Right lobe of liver (tissue), 6 donors: ENCODE measurements at regions not wholly inside any gene's neighbourhood (a gene's known extent, or its start where the extent isn't known, plus 50 kb on each side); places are given as distances from the start of the nearest gene placed in this dataset.
"Not testable (repeated sequence)": the region's sequence is repeated elsewhere in the genome, so short reads cannot be mapped to it uniquely, and the experiment has no call there.

Experiments
- ATAC-seq, 4 donors: fragments of 200-7000 bp; cut with Tn5 transposase; one replicate each; pipeline ENCODE4 v1.9.1; 2020; ENCODE audit warnings: mild to moderate bottlenecking in 4 of 4, moderate library complexity in 4 of 4
- DNase-seq, 3 donors: peaks; one replicate each; pipeline ENCODE4 v3.0.0-alpha.2; 2020
- H3K27ac ChIP-seq, 3 donors: fragments of 200-600 bp; one replicate each; pipeline ENCODE4 v1.8.0; 2022
- H3K27me3 ChIP-seq, 2 donors: fragments of 200-600 bp; one replicate each; pipeline ENCODE4 v1.8.0; 2022
- H3K36me3 ChIP-seq, 4 donors: fragments of 200-600 bp; sonication (generic) in 1 of 4; one replicate each; pipeline versions ENCODE4 v1.5.1 to v1.8.0; 2017 to 2022; ENCODE audit warnings: control low read depth in 1 of 4
- H3K4me1 ChIP-seq, 4 donors: fragments of 200-600 bp; sonication (generic) in 1 of 4; one replicate each; pipeline versions ENCODE4 v1.5.1 to v1.8.0; 2017 to 2022; ENCODE audit warnings: control low read depth in 1 of 4
- H3K4me3 ChIP-seq, 3 donors: fragments of 200-600 bp; one replicate each; pipeline ENCODE4 v1.8.0; 2022
- H3K9me3 ChIP-seq, 4 donors: fragments of 200-600 bp; sonication (generic) in 1 of 4; one replicate each; pipeline versions ENCODE4 v1.5.1 to v1.8.0; 2017 to 2022; ENCODE audit warnings: control low read depth in 1 of 4
- CTCF ChIP-seq, 4 donors: fragments of 200-600 bp in 3 of 4; fragments of 450-650 bp in 1 of 4; IDR thresholded peaks; one replicate each; pipeline versions ENCODE4 v1.5.1 to v1.8.0; 2016 to 2022; ENCODE audit warnings: antibody characterized with exemption in 4 of 4, mild to moderate bottlenecking in 2 of 4
- POLR2A ChIP-seq: fragments of 450-650 bp; IDR thresholded peaks from one replicate; pipeline ENCODE4 v1.6.1; 2017; ENCODE audit warnings: antibody characterized with exemption, mild to moderate bottlenecking
- WGBS: methylation state at CpG from one replicate; pipeline ENCODE4 v1.1.6; 2018; ENCODE audit warnings: low coverage, low lambda C conversion rate; ENCODE audit not compliant: insufficient coverage; ENCODE audit errors: missing lambda C conversion rate; 5-methylcytosine and 5-hydroxymethylcytosine counted together
- intact Hi-C, 2 donors: fragments of 100-400 bp; cut with DNase I; formaldehyde crosslinking; loops; one replicate each; pipeline versions ENCODE4 v1.11.2 to v1.14.1; 2022
- donor health status: DM: no; HTN: yes; CAD: no.
- donor health status: DM: no; HTN: no; CAD: no.
- donor health status: DM: no; HTN: no; CAD: no.
- donor health status: DM: no; HTN: yes; CAD: no.
- donor health status: DM: no; HTN: yes; CAD: no.

- Histone ChIP-seq H3K4me3 (no peak overlapping the region), H3K27ac (no peak overlapping the region), H3K4me1 (peaks cover 0 to 5% (median under 1%) of the 10 kb centered on the region in 4 donors), H3K9me3 (no peaks in the 10 kb centered on the region), H3K27me3 (no peaks in the 10 kb centered on the region), H3K36me3 (no peaks in the 10 kb centered on the region)
- ATAC-seq (no peak), DNase-seq (no peak)
- WGBS, result 66% methylated on average over 6 of the region's 6 CpGs
- TF ChIP-seq POLR2A (no peak), CTCF (IDR thresholded peaks at IDR 0.05) (no peak)
- intact Hi-C loops, result no loop called here
Observed at GRCh38 chr10:114749510-114749909, 72.1 kb upstream of the FHIP2A start.

GRCh38 chr10:114751856-114752255, 69.7 kb upstream of the FHIP2A start:
- no peak overlapping the region for H3K4me3 ChIP-seq
- no peaks in the 10 kb centered on the region for H3K27me3 ChIP-seq
- H3K4me1 ChIP-seq, result peaks cover 0 to 13% (median 6%) of the 10 kb centered on the region in 4 donors

GRCh38 chr10:114752570-114752969, 69.0 kb upstream of the FHIP2A start:
- H3K27ac ChIP-seq, ATAC-seq, intact Hi-C loops, DNase-seq, H3K9me3 ChIP-seq, H3K4me3 ChIP-seq, H3K27me3 ChIP-seq, H3K36me3 ChIP-seq: not testable (repeated sequence)
- peaks cover 0 to 13% (median 6%) of the 10 kb centered on the region in 4 donors for H3K4me1 ChIP-seq
- WGBS, result 92% methylated on average over 1 of the region's 1 CpG

More at GRCh38 chr10:114751856-114752255, 69.7 kb upstream of the FHIP2A start:
- no peak for DNase-seq
- TF ChIP-seq CTCF (IDR thresholded peaks at IDR 0.05) (no peak), POLR2A (no peak)
- ATAC-seq, result no peak
- H3K9me3 ChIP-seq, result no peaks in the 10 kb centered on the region
- no peak overlapping the region for H3K27ac ChIP-seq
- H3K36me3 ChIP-seq, result no peaks in the 10 kb centered on the region
- intact Hi-C loops, result no loop called here
- WGBS, result 70% methylated on average over 3 of the region's 3 CpGs

- Histone ChIP-seq H3K27ac (no peak overlapping the region), H3K27me3 (no peaks in the 10 kb centered on the region), H3K36me3 (no peaks in the 10 kb centered on the region), H3K4me1 (peaks cover 0 to 13% (median 6%) of the 10 kb centered on the region in 4 donors), H3K4me3 (no peak overlapping the region), H3K9me3 (no peaks in the 10 kb centered on the region)
- 78% methylated on average over 5 of the region's 5 CpGs for WGBS
- DNase-seq (no peak), ATAC-seq (no peak)
- intact Hi-C loops, result no loop called here
- no peak for TF ChIP-seq CTCF (IDR thresholded peaks at IDR 0.05)
- no peak for TF ChIP-seq POLR2A
Observed at GRCh38 chr10:114753126-114753525, 68.5 kb upstream of the FHIP2A start.

GRCh38 chr10:114754445-114755320, 66.9 kb upstream of the FHIP2A start:
- peak; percentile 53 to 75 (median 69) for ATAC-seq
- DNase-seq, result no peak
- Histone ChIP-seq H3K27me3 (no peaks in the 10 kb centered on the region), H3K36me3 (no peaks in the 10 kb centered on the region), H3K9me3 (no peaks in the 10 kb centered on the region), H3K27ac (no peak overlapping the region), H3K4me1 (peaks cover 0 to 13% (median 6%) of the 10 kb centered on the region in 4 donors), H3K4me3 (no peak overlapping the region)
- intact Hi-C loops, result no loop called here
- WGBS, result 45% methylated on average over 5 of the region's 15 CpGs
- no peak for TF ChIP-seq POLR2A
- no peak for TF ChIP-seq CTCF (IDR thresholded peaks at IDR 0.05)
